ENCODE measurements at regions not wholly inside any gene's neighbourhood (a gene's known extent, or its start where the extent isn't known, plus 50 kb on each side); places are given as distances from the start of the nearest gene placed in this dataset.

DNA sequence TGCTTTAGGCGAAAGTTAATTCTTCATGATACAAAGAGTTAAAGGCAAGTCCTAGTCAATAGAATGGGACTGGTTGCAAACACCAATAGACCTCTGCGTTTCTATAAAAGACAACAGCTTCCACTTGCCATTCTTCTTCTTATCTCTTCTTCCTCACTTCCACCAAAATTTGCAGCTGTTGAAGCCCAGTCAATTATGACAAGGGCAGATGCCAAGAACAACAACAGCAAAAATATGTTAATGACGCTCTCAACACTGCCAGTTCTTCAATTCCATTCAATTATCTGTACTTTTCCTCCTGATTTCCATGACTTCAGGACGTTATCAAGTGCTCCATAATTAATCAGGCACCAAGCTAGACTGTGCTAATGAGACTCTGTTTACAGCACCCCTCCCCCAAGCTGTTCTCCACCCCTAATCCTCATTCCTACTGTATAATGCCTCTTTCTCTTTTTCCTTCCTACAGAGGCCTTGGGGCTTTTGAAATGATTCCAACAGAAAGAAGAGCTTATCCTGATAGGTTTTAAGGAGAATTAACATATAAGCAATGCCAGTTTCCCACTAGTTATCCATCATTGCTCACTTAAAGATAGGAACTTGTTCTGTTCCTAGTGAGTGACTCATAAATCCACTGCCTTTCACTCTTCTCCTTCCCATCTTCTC is 1160.5 kb downstream of the IGSF11 start:
- no peak for TF ChIP-seq TAF1 (IDR thresholded peaks at IDR 0.05; ENCODE audit: borderline replicate concordance, insufficient read depth, low read length)
- TF ChIP-seq FOXP2 (optimal IDR thresholded peaks at IDR 0.05; ENCODE audit: borderline replicate concordance, extremely low read depth, extremely low read length, insufficient read depth): no peak
- TF ChIP-seq POLR2AphosphoS5 (IDR thresholded peaks at IDR 0.05; ENCODE audit: low read depth, low read length): 0 out of 2 replicates have a peak, but pooled peaks have one; percentile 31
- peak in 1 of 2 experiments; percentile 64; a peak in 1 of 4 replicates for TF ChIP-seq REST (IDR thresholded peaks at IDR 0.05; ENCODE audit: insufficient read depth in 1 of 2, low read depth in 2 of 2, low read length in 2 of 2)

DNA sequence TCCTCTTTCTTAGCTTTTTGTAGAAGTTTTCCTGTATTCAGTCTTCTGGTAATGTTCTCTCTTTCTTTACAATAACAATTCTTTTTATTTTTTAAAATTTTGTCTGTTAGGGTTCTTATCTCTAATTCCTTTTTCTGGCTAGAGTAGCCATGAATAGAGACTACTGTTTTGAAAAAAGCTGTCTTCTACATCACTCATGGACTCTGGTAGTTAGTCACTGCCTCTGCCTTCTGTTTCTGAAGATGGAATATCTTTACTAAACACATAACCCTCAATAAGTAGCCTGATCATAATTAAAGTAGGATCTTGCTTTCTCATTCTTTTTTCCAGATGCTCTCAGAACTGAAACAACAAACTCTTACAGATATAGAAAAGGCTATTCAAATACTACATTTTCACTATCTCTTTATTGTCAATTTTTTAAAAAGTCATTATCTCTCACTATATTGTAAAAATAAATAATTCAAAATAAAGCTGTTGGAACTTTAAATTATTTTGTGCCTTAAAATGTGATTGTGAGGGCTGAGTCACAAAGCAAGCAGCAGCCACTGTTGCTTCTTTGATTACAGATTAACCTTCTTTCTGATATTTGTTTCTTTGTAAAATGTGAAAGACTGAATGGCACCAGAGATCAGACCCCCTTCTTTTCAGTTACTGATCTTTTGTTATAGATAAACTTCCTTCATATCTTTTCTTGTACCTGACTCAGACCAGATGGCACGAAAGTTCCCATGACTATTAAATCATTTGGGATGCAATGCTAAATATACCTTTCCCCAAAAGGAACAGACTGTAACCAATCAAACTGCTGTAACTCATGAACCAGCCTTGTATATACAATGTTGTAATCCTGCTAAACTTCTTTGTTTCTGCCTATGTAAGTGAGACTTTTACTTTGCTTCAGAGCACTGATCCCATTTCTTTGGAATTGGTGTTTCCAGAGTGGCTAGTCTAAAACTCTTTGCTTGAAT is 1159.5 kb downstream of the IGSF11 start:
- TF ChIP-seq TAF1 (IDR thresholded peaks at IDR 0.05; ENCODE audit: borderline replicate concordance, insufficient read depth, low read length) (no peak), POLR2AphosphoS5 (IDR thresholded peaks at IDR 0.05; ENCODE audit: low read depth, low read length) (no peak), REST (IDR thresholded peaks at IDR 0.05; ENCODE audit: insufficient read depth in 1 of 2, low read depth in 2 of 2, low read length in 2 of 2) (no peak), SIN3A (IDR thresholded peaks at IDR 0.05; ENCODE audit: borderline replicate concordance, insufficient read depth, low read length) (no peak), FOXP2 (optimal IDR thresholded peaks at IDR 0.05; ENCODE audit: borderline replicate concordance, extremely low read depth, extremely low read length, insufficient read depth) (no peak)

GRCh38 chr3:117875887-117876286 is 1158.8 kb downstream of the IGSF11 start:
- no peak for TF ChIP-seq POLR2AphosphoS5 (IDR thresholded peaks at IDR 0.05; ENCODE audit: low read depth, low read length)
- TF ChIP-seq SIN3A (IDR thresholded peaks at IDR 0.05; ENCODE audit: borderline replicate concordance, insufficient read depth, low read length): no peak
- no peak for TF ChIP-seq REST (IDR thresholded peaks at IDR 0.05; ENCODE audit: insufficient read depth in 1 of 2, low read depth in 2 of 2, low read length in 2 of 2)
- no peak for TF ChIP-seq FOXP2 (optimal IDR thresholded peaks at IDR 0.05; ENCODE audit: borderline replicate concordance, extremely low read depth, extremely low read length, insufficient read depth)
- no peak for TF ChIP-seq TAF1 (IDR thresholded peaks at IDR 0.05; ENCODE audit: borderline replicate concordance, insufficient read depth, low read length)

DNA sequence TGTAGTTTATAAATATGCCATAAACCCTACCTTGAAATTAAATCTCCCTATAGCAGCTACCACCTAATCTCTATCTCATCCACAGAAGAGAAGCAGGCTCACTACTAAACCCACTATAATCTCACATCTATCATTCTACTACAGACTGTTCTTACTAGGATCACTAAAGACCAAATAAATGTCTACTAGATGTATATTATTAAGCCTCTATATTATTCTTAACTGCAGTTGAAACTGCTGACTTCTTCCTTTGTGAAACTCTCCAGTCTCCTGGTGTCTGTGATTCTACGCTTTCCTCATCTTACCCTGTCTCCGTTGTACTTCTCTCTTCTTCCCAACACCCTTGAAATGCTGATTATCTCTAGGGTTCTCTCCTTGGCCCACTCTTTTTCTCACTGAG is 1154.0 kb downstream of the IGSF11 start:
- no peak for TF ChIP-seq FOXP2 (optimal IDR thresholded peaks at IDR 0.05; ENCODE audit: borderline replicate concordance, extremely low read depth, extremely low read length, insufficient read depth)
- no peak for TF ChIP-seq TAF1 (IDR thresholded peaks at IDR 0.05; ENCODE audit: borderline replicate concordance, insufficient read depth, low read length)
- no peak for TF ChIP-seq SIN3A (IDR thresholded peaks at IDR 0.05; ENCODE audit: borderline replicate concordance, insufficient read depth, low read length)
- TF ChIP-seq REST (IDR thresholded peaks at IDR 0.05; ENCODE audit: insufficient read depth in 1 of 2, low read depth in 2 of 2, low read length in 2 of 2): no peak
- TF ChIP-seq POLR2AphosphoS5 (IDR thresholded peaks at IDR 0.05; ENCODE audit: low read depth, low read length): no peak

Measured in PFSK-1 (cell line).